Brain microvascular endothelial cell (primary cell): ENCODE measurements at regions not wholly inside any gene's neighbourhood (a gene's known extent, or its start where the extent isn't known, plus 50 kb on each side); places are given as distances from the start of the nearest gene placed in this dataset.

ENCODE experiments used
- DNase-seq: peaks from one replicate; pipeline ENCODE4 v3.0.0-alpha.2; 2020
- H3K27ac ChIP-seq: fragments of 250-450 bp; sonication (Bioruptor Pico); 2 replicates; pipeline ENCODE4 v1.5.1; 2020; ENCODE audit warnings: mild to moderate bottlenecking, moderate library complexity
- H3K27me3 ChIP-seq: fragments of 250-450 bp; sonication (Bioruptor Pico); replicated peaks from 2 replicates; pipeline ENCODE4 v1.5.1; 2020; ENCODE audit warnings: mild to moderate bottlenecking
- H3K36me3 ChIP-seq: fragments of 250-450 bp; sonication (Bioruptor Pico); replicated peaks from 2 replicates; pipeline ENCODE4 v1.5.1; 2020; ENCODE audit warnings: mild to moderate bottlenecking
- H3K4me3 ChIP-seq: 2 replicates; pipeline ENCODE4 v1.5.1; 2011; ENCODE audit warnings: low read depth, mild to moderate bottlenecking, control low read depth, low read length, moderate library complexity
- CTCF ChIP-seq: IDR thresholded peaks from 2 replicates; pipeline ENCODE4 v1.5.1; 2011; ENCODE audit warnings: low read depth, mild to moderate bottlenecking, moderate library complexity, low read length, control low read depth, inconsistent platforms; ENCODE audit errors: missing control alignments
- in situ Hi-C: cut with HindIII; loops from 2 replicates; pipeline ENCODE4 v1.10.0; 2017; ENCODE audit warnings: low sequenced_read_pairs, low pct_ligation_motif_present

DNA sequence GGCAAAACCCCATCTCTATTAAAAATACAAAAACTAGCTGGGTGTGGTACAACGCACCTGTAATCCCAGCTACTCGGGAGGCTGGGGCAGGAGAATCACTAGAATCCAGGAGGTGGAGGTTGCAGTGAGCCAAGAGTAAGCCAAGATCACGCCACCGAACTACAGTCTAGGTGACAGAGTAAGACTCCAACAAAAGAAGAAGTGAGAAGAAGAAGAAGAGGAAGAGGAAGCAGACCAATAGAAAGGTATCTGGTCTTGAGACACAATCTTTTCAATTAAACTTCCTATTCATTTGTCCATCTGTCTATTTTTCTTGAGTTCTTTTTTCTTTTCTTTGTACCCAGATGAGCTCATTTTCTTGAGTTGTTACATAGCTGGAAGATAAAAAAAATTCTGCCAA, 55.7 kb upstream of the ACADM start:
- no peaks in the 10 kb centered on the region for H3K36me3 ChIP-seq
- in situ Hi-C loops, result no loop called here

GRCh38 chr1:75671708-75672107, 52.8 kb upstream of the ACADM start:
- Histone ChIP-seq H3K36me3 (no peaks in the 10 kb centered on the region), H3K27me3 (no peaks in the 10 kb centered on the region), H3K4me3 (no peak overlapping the region), H3K27ac (no peak overlapping the region)
- DNase-seq, result no peak
- no peak for TF ChIP-seq CTCF
- in situ Hi-C loops, result no loop called here

More for the DNA sequence above, 55.7 kb upstream of the ACADM start:
- Histone ChIP-seq H3K27me3 (no peaks in the 10 kb centered on the region), H3K27ac (no peak overlapping the region), H3K4me3 (no peak overlapping the region)
- no peak for TF ChIP-seq CTCF
- no peak for DNase-seq

DNA sequence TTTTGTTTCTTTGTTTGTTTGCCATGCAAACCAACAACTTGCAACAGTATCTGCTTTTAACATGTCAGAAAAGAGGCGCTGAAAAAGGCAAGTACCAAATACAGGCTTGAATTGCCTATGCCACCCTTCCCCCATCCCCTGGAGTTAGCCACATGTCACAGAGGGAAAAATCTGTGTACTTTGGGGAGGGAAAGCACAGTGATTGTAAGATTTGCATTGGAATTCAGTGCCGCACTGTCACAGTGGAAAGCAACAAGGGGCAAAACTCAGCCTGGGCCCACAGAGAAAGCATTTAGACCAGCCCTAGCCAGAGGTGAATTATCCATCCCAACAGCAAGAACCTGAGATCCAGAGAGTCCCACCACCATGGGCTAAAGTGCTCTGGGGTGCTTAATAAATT, 52.4 kb upstream of the ACADM start:
- Histone ChIP-seq H3K27me3 (no peaks in the 10 kb centered on the region), H3K4me3 (no peak overlapping the region), H3K36me3 (no peaks in the 10 kb centered on the region), H3K27ac (no peak overlapping the region)
- DNase-seq, result no peak
- in situ Hi-C loops, result no loop called here
- no peak for TF ChIP-seq CTCF

DNA sequence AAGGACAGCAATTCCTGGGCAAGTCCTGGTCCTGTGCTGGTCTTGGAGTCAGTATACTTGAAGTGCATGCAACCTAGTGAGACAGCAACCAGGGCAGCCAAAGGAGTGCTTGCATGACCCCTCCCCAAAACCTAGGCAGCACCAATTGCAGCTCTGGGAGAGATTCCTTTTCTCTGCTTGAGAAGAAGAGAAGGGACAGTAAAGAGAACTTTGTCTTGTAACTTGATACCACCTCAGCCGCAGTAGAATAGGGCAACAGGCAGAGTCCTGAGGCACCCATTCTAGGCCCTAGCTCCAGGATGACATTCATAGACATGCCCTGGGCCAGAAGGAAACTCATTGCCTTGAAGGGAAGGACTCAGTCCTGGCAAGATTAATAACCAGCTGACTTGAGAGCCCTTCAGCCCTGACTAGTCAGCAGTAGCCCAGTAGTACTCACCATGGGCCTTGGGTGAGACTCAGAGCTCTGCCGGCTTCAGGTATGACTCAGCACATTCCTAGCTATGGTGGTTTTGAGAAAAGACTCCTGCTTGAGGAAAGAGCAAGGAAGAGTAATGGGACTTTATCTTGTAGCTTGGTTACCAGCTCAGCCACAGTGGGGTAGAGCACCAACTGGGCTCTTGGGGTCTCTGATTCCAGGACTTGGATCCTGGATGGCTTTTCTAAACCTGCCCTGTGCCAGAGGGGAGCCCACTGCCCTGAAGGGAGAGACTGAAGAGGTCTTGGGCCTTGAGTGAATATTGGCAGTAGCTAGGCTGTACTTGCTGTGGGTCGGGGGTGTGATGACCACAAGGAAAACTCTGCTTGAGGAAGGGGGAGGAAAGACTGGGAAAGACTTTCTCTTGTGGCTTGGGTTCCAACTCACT, 51.7 kb upstream of the ACADM start:
- peak; percentile 80 for DNase-seq
- Histone ChIP-seq H3K27ac (no peak overlapping the region), H3K36me3 (no peaks in the 10 kb centered on the region), H3K27me3 (no peaks in the 10 kb centered on the region), H3K4me3 (no peak overlapping the region)
- no peak for TF ChIP-seq CTCF
- in situ Hi-C loops, result no loop called here

DNA sequence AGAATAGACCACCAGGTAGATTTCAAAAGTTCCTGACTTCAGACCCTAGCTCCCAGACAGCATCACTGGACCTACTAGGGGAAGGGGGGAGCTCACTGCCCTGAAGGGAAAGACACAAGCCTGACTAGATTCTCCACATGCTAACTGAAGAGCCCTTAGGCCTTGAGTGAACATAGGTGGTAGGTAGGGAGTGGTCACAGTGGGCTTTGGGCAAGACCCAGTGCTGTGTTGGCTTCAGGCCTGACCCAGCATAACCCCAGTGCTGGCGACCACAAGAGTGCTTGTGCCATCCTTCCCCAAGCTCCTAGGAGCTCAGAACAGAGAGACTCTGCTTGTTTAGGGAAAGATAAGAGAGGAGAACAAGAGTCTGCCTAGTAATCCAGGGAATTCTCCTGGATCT, 51.1 kb upstream of the ACADM start:
- in situ Hi-C loops, result no loop called here
- no peaks in the 10 kb centered on the region for H3K36me3 ChIP-seq
- no peaks in the 10 kb centered on the region for H3K27me3 ChIP-seq
- H3K4me3 ChIP-seq, result no peak overlapping the region
- no peak for DNase-seq
- no peak for TF ChIP-seq CTCF
- H3K27ac ChIP-seq, result no peak overlapping the region

DNA sequence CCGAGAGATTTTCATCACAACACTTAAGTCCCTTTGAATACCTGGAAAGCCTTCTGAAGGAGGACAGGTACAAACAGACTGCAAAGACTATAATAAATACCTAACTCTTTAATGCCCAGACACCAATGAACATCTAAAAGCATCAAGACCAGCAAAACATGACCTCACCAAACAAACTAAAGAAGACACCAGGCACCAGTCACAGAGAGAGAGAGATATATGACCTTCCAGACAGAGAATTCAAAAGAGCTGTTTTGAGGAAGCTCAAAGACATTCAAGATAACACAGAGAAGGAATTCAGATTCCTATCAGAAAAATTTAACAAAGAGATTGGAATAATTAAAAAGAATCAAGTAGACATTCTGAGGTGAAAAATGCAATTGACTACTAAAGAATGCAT, 50.6 kb upstream of the ACADM start:
- no peak overlapping the region for H3K27ac ChIP-seq
- H3K36me3 ChIP-seq, result no peaks in the 10 kb centered on the region
- no peak overlapping the region for H3K4me3 ChIP-seq
- no peaks in the 10 kb centered on the region for H3K27me3 ChIP-seq
- DNase-seq, result no peak
- no peak for TF ChIP-seq CTCF
- in situ Hi-C loops, result no loop called here
